Activated CD4-positive, alpha-beta T cell treated with anti-CD3 and anti-CD28 coated beads, Interleukin-2, amount 10 ng/mL, durations not matched to agents 24 days and 14 days (primary cell): ENCODE measurements at regions not wholly inside any gene's neighbourhood (a gene's known extent, or its start where the extent isn't known, plus 50 kb on each side); places are given as distances from the start of the nearest gene placed in this dataset.

Source experiments
- DNase-seq: peaks from one replicate; pipeline ENCODE4 v3.0.0; 2022
- H3K27ac Mint-ChIP-seq: one replicate; pipeline ENCODE4 v1.8.0; 2022; ENCODE audit warnings: mild to moderate bottlenecking, mixed read lengths
- H3K27me3 Mint-ChIP-seq: one replicate; pipeline ENCODE4 v1.8.0; 2022; ENCODE audit warnings: mixed read lengths
- H3K36me3 Mint-ChIP-seq: one replicate; pipeline ENCODE4 v1.8.0; 2022; ENCODE audit warnings: low read depth, mild to moderate bottlenecking, mixed read lengths
- H3K4me1 Mint-ChIP-seq: one replicate; pipeline ENCODE4 v1.8.0; 2021; ENCODE audit warnings: mixed read lengths
- H3K4me3 Mint-ChIP-seq: one replicate; pipeline ENCODE4 v1.8.0; 2022; ENCODE audit warnings: mild to moderate bottlenecking, moderate library complexity, mixed read lengths
- H3K9me3 Mint-ChIP-seq: one replicate; pipeline ENCODE4 v1.8.0; 2021; ENCODE audit warnings: mixed read lengths
- intact Hi-C: fragments of 100-400 bp; cut with micrococcal nuclease; formaldehyde crosslinking; loops from one replicate; pipeline ENCODE4 v1.15.1; 2023

DNA sequence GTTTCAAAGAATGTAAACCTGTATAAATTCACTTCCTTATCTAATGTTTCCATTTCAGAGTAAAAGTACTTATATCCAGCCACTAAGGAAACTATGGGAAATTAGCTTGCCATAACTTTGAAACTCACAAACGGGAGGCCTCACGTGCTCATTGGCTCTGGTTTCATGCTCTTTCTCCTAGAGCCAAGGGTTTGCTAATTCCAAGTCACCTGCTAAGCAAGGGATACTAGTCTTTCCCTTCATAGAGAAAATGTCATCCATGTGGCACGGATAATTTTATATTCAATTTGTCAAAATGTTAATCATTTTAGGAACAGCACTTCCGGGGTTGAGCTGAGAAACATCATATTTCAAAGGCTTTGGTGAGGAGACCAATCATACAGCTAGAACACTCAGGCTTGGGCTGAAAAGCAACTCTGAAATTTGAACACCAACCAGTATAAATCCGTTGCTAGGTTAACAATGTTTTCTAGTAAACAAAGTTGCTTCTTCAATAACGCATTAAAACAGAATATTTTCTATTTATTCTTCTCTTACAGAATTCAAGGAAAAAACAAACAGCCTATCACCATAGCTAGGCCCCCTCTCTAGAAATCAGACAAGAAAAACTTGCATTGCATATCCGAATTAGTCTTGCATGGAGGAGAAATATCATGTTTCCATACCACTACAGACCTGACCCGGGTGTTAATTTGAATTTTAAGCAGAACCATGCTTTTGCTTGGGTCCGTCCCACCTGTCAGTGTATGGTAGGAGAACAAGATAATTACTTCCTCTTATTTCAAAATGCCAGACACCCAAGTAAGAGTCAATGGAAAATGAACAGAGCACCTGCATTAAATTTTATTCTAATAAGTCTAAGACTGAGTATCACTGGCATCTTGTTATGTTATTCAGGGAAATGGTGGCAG lies 196.1 kb upstream of the ESRRG start:
- Mint-ChIP-seq H3K4me3 (no peak overlapping the region), H3K36me3 (no peaks in the 10 kb centered on the region), H3K9me3 (no peaks in the 10 kb centered on the region), H3K4me1 (no peaks in the 10 kb centered on the region), H3K27me3 (no peaks in the 10 kb centered on the region), H3K27ac (no peak overlapping the region)
- intact Hi-C loops = no loop called here
- DNase-seq = no peak

GRCh38 chr1:216916890-216917438 lies 193.7 kb upstream of the ESRRG start:
- H3K9me3 Mint-ChIP-seq = no peaks in the 10 kb centered on the region
- intact Hi-C loops = no loop called here
- DNase-seq = no peak
- no peak overlapping the region for H3K4me3 Mint-ChIP-seq
- H3K36me3 Mint-ChIP-seq = no peaks in the 10 kb centered on the region
- no peak overlapping the region for H3K27ac Mint-ChIP-seq
- no peaks in the 10 kb centered on the region for H3K4me1 Mint-ChIP-seq
- H3K27me3 Mint-ChIP-seq = no peaks in the 10 kb centered on the region

DNA sequence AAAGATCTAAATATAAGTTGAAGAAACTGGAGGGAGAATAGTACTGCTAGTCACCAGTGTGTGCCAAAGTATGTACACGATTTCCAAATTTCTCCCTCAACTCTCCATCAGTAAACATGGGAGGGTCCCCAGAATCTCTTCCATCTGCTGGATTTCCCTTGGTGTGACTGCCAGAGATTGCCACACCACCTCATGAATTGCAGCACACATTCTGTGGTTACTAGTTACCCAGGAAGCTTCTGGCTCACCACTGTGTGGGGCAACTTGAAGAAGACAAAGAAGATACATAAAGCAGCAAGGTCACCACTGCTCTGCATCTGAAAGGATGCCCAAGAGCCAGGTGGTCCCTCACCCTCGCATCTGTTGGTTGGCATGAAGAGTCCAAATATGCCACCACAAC lies 191.7 kb upstream of the ESRRG start:
- H3K36me3 Mint-ChIP-seq = no peaks in the 10 kb centered on the region
- no peaks in the 10 kb centered on the region for H3K9me3 Mint-ChIP-seq
- intact Hi-C loops = no loop called here
- no peak overlapping the region for H3K4me3 Mint-ChIP-seq
- DNase-seq = no peak
- H3K27ac Mint-ChIP-seq = no peak overlapping the region
- H3K4me1 Mint-ChIP-seq = no peaks in the 10 kb centered on the region
- H3K27me3 Mint-ChIP-seq = no peaks in the 10 kb centered on the region

DNA sequence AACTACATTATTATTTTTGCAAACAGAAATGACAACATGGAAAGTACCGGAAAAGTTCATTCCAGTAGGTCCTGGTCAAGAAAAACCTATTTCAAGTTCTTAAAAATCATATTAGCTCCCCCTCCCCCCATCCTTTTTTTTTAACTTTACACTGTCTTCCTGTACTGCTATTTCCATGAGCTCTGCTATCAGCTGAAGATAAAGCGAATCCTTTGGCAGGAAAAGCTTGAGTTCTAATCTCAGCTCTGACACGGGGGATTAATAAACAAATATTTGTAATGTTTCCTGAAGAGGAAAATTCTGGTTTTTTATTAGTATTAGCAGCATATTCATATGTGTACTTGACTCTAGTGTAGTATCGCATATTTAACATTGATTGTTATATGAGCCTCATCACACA lies 190.7 kb upstream of the ESRRG start:
- H3K36me3 Mint-ChIP-seq = no peaks in the 10 kb centered on the region
- intact Hi-C loops = no loop called here
- H3K9me3 Mint-ChIP-seq = no peaks in the 10 kb centered on the region

DNA sequence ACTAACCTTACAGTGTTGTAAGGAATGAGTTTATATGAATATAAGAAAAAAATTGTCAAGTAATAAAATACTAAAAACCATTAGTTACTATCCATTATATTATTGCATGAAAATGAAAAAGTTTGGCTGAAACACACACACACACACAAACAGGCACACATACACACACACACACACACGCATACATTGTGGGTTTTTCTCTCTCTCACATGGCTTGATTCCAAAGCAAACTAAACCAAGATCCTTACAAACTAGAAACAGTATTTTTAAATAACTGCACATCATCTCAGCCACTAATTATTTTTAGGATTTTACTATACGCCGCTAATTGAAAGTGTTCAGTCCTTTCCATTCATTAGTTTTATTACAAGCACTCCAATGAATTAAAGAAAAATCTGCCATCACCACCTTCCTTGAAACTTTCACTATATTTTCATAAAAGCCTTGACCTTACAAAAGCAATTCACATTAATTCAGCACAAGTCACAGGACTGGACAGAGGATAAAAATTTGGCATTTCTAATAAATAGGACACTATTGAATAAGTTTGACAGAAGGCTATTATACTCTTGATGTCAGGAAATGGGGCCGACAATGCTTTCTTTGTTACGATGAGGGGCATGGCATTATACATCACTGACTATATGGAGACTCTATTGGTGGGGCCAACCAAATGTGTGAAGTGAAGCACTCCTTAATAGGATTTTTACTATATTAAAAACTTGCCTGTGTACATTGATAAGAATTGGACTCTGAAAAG lies 187.0 kb upstream of the ESRRG start:
- DNase-seq = no peak
- no peaks in the 10 kb centered on the region for H3K27me3 Mint-ChIP-seq
- H3K36me3 Mint-ChIP-seq = no peaks in the 10 kb centered on the region
- H3K27ac Mint-ChIP-seq = no peak overlapping the region
- H3K4me1 Mint-ChIP-seq = no peaks in the 10 kb centered on the region
- intact Hi-C loops = no loop called here
- H3K9me3 Mint-ChIP-seq = no peaks in the 10 kb centered on the region
- no peak overlapping the region for H3K4me3 Mint-ChIP-seq

More for the DNA sequence above, 190.7 kb upstream of the ESRRG start:
- no peak for DNase-seq
- Mint-ChIP-seq H3K27ac (no peak overlapping the region), H3K4me1 (no peaks in the 10 kb centered on the region), H3K4me3 (no peak overlapping the region), H3K27me3 (no peaks in the 10 kb centered on the region)

GRCh38 chr1:216908126-216908525 lies 184.9 kb upstream of the ESRRG start:
- Mint-ChIP-seq H3K4me1 (no peaks in the 10 kb centered on the region), H3K9me3 (no peaks in the 10 kb centered on the region), H3K4me3 (no peak overlapping the region), H3K36me3 (no peaks in the 10 kb centered on the region), H3K27me3 (no peaks in the 10 kb centered on the region), H3K27ac (no peak overlapping the region)
- intact Hi-C loops = no loop called here
- DNase-seq = no peak

- no peak for DNase-seq
- Mint-ChIP-seq H3K27me3 (no peaks in the 10 kb centered on the region), H3K4me3 (no peak overlapping the region), H3K36me3 (no peaks in the 10 kb centered on the region), H3K9me3 (no peaks in the 10 kb centered on the region), H3K4me1 (no peaks in the 10 kb centered on the region), H3K27ac (no peak overlapping the region)
- intact Hi-C loops = no loop called here
Observed at GRCh38 chr1:216907100-216907499, 183.9 kb upstream of the ESRRG start.

GRCh38 chr1:216905781-216906180 lies 182.6 kb upstream of the ESRRG start:
- no peak overlapping the region for H3K4me3 Mint-ChIP-seq
- H3K4me1 Mint-ChIP-seq = no peaks in the 10 kb centered on the region
- H3K9me3 Mint-ChIP-seq = no peaks in the 10 kb centered on the region
- H3K27me3 Mint-ChIP-seq = no peaks in the 10 kb centered on the region
- no peaks in the 10 kb centered on the region for H3K36me3 Mint-ChIP-seq
- intact Hi-C loops = no loop called here
- no peak overlapping the region for H3K27ac Mint-ChIP-seq
- no peak for DNase-seq

- H3K4me1 Mint-ChIP-seq = no peaks in the 10 kb centered on the region
Observed at GRCh38 chr1:216905137-216905536, 181.9 kb upstream of the ESRRG start.

GRCh38 chr1:216904471-216904870 lies 181.2 kb upstream of the ESRRG start:
- Mint-ChIP-seq H3K4me3 (no peak overlapping the region), H3K27ac (no peak overlapping the region), H3K4me1 (no peaks in the 10 kb centered on the region), H3K36me3 (no peaks in the 10 kb centered on the region), H3K27me3 (no peaks in the 10 kb centered on the region), H3K9me3 (no peaks in the 10 kb centered on the region)
- intact Hi-C loops = no loop called here
- DNase-seq = no peak

More at GRCh38 chr1:216905137-216905536, 181.9 kb upstream of the ESRRG start:
- intact Hi-C loops = no loop called here
- no peak overlapping the region for H3K27ac Mint-ChIP-seq
- no peak for DNase-seq
- H3K4me3 Mint-ChIP-seq = no peak overlapping the region
- no peaks in the 10 kb centered on the region for H3K9me3 Mint-ChIP-seq
- no peaks in the 10 kb centered on the region for H3K27me3 Mint-ChIP-seq
- no peaks in the 10 kb centered on the region for H3K36me3 Mint-ChIP-seq

- Mint-ChIP-seq H3K4me3 (no peak overlapping the region), H3K36me3 (no peaks in the 10 kb centered on the region), H3K9me3 (no peaks in the 10 kb centered on the region), H3K27me3 (no peaks in the 10 kb centered on the region), H3K27ac (no peak overlapping the region), H3K4me1 (no peaks in the 10 kb centered on the region)
- intact Hi-C loops = no loop called here
- no peak for DNase-seq
Observed at GRCh38 chr1:216903382-216903740, 180.1 kb upstream of the ESRRG start.

- H3K9me3 Mint-ChIP-seq = no peaks in the 10 kb centered on the region
- H3K27me3 Mint-ChIP-seq = no peaks in the 10 kb centered on the region
- no peak overlapping the region for H3K27ac Mint-ChIP-seq
- no peak overlapping the region for H3K4me3 Mint-ChIP-seq
- H3K36me3 Mint-ChIP-seq = no peaks in the 10 kb centered on the region
- intact Hi-C loops = no loop called here
- H3K4me1 Mint-ChIP-seq = no peaks in the 10 kb centered on the region
- DNase-seq = no peak
Observed at GRCh38 chr1:216902669-216903381, 179.6 kb upstream of the ESRRG start.

GRCh38 chr1:216900116-216900620 lies 176.9 kb upstream of the ESRRG start:
- H3K4me3 Mint-ChIP-seq = no peak overlapping the region
- H3K9me3 Mint-ChIP-seq = no peaks in the 10 kb centered on the region
- intact Hi-C loops = no loop called here
- no peaks in the 10 kb centered on the region for H3K27me3 Mint-ChIP-seq
- H3K36me3 Mint-ChIP-seq = no peaks in the 10 kb centered on the region
- DNase-seq = no peak
- H3K4me1 Mint-ChIP-seq = no peaks in the 10 kb centered on the region
- H3K27ac Mint-ChIP-seq = no peak overlapping the region

DNA sequence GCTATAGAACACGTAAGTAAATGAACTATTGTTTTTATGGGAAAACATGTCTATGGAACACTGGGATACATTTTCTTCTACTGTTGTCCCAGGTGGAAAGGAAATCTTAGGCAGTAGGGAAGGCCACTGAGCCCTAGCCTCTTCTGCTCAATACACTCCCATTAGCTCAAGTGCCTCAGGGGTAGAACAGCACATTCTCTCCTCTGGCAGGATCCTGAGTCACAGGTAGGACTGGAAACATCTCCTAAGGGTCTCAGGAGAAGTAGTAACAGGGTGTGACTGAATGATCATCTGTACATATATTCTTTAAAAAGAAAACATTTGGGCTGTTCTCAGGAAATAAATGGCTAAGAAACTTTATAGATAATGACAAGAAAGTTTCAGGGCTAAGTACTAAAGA lies 175.6 kb upstream of the ESRRG start:
- H3K4me1 Mint-ChIP-seq = no peaks in the 10 kb centered on the region
- H3K36me3 Mint-ChIP-seq = no peaks in the 10 kb centered on the region

More for the DNA sequence above, 175.6 kb upstream of the ESRRG start:
- Mint-ChIP-seq H3K4me3 (no peak overlapping the region), H3K27ac (no peak overlapping the region), H3K27me3 (no peaks in the 10 kb centered on the region), H3K9me3 (no peaks in the 10 kb centered on the region)
- intact Hi-C loops = no loop called here
- DNase-seq = no peak
